ENCODE measurements at regions not wholly inside any gene's neighbourhood (a gene's known extent, or its start where the extent isn't known, plus 50 kb on each side); places are given as distances from the start of the nearest gene placed in this dataset.

GRCh38 chr6:168919470-168920179 lies 334.0 kb downstream of the THBS2 start:
- TF ChIP-seq CTCF (IDR thresholded peaks at IDR 0.05; ENCODE audit: borderline replicate concordance, extremely low read depth, low read length, poor library complexity, severe bottlenecking), result no peak
- TF ChIP-seq EZH2 (IDR thresholded peaks at IDR 0.05; ENCODE audit: borderline replicate concordance, low read depth, low read length, severe bottlenecking), result no peak
